Fibroblast of mammary gland (primary cell): ENCODE measurements at regions not wholly inside any gene's neighbourhood (a gene's known extent, or its start where the extent isn't known, plus 50 kb on each side); places are given as distances from the start of the nearest gene placed in this dataset.

Experiments used
- DNase-seq: peaks from one replicate; pipeline ENCODE4 v3.0.0-alpha.2; 2010; ENCODE audit warnings: low read depth
- H3K4me3 ChIP-seq: 2 replicates; pipeline ENCODE4 v1.5.1; 2011; ENCODE audit warnings: low read depth, mild to moderate bottlenecking, low read length, moderate library complexity; ENCODE audit not compliant: control insufficient read depth
- CTCF ChIP-seq: conservative IDR thresholded peaks from 2 replicates; pipeline ENCODE4 v1.5.1; 2011; ENCODE audit warnings: low read depth, low read length, inconsistent platforms; ENCODE audit not compliant: control insufficient read depth, insufficient read depth

- no peak overlapping the region for H3K4me3 ChIP-seq
- no peak for TF ChIP-seq CTCF
- no peak for DNase-seq
Observed at GRCh38 chr12:86735072-86735471, 478.9 kb upstream of the MGAT4C start.

GRCh38 chr12:86730233-86730632 lies 474.0 kb upstream of the MGAT4C start:
- no peak for TF ChIP-seq CTCF
- no peak for DNase-seq
- H3K4me3 ChIP-seq, result no peak overlapping the region

GRCh38 chr12:86729739-86730138 lies 473.5 kb upstream of the MGAT4C start:
- no peak for TF ChIP-seq CTCF
- H3K4me3 ChIP-seq, result no peak overlapping the region
- DNase-seq, result no peak

- DNase-seq, result peak; percentile 69
- no peak for TF ChIP-seq CTCF
- H3K4me3 ChIP-seq, result no peak overlapping the region
Observed at GRCh38 chr12:86727160-86727559, 471.0 kb upstream of the MGAT4C start.

GRCh38 chr12:86724716-86725115 lies 468.5 kb upstream of the MGAT4C start:
- TF ChIP-seq CTCF, result no peak
- no peak overlapping the region for H3K4me3 ChIP-seq
- peak; percentile 63 for DNase-seq

- peak; percentile 5 for DNase-seq
- no peak for TF ChIP-seq CTCF
Observed at GRCh38 chr12:86723326-86723725, 467.1 kb upstream of the MGAT4C start.

GRCh38 chr12:86721713-86722397 lies 465.7 kb upstream of the MGAT4C start:
- no peak overlapping the region for H3K4me3 ChIP-seq
- DNase-seq, result no peak
- TF ChIP-seq CTCF, result no peak

More at GRCh38 chr12:86723326-86723725, 467.1 kb upstream of the MGAT4C start:
- no peak overlapping the region for H3K4me3 ChIP-seq
